ENCODE measurements at regions not wholly inside any gene's neighbourhood (a gene's known extent, or its start where the extent isn't known, plus 50 kb on each side); places are given as distances from the start of the nearest gene placed in this dataset.
A peak's percentile ranks its signal among the peaks of the same experiment; 100 is the strongest.
"Not testable (repeated sequence)": the region's sequence is repeated elsewhere in the genome, so short reads cannot be mapped to it uniquely, and the experiment has no call there.

DNA sequence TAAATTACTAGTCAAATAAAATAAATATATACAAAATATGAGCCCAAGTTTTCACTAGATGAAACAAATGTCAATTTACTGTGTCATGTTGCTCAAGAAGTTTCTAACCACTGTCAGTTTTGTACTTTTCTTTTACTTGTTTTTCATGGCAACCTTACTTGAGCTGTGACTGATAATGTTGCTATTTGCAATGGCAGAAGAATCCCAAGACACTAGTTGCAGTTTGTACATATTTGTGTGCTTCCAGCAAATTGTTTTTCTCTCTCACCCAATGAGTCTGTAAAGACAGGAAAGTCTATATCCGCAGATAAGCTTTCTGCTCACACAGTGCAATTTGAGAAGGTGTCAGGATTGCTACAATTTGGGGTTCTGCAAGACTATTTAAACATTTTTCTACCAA, 338.6 kb upstream of the PCSK5 start:
- no peak for DNase-seq

DNA sequence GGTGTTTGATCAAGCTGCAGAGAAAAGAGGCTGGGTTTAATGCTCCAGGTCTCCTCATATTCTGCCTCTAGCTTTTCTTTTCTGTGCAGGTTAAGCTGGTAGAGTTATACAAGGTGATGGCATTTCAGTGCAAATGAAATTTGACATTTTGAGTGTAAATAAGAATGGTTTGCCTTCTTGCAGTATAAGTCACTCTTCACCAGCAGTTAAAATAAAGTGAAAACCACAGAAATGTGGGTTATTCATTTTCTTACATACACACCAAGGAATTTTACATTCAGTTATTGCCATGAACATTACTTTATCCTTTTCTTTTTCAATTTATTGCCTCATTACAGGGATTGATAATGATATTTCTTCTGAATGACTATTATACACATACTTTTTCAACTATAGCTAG, 337.5 kb upstream of the PCSK5 start:
- DNase-seq, result no peak

- not testable (repeated sequence) for DNase-seq
These were observed 323.7 kb upstream of the PCSK5 start for GRCh38 chr9:75566813-75567212.

- DNase-seq, result no peak
These were observed 319.9 kb upstream of the PCSK5 start for GRCh38 chr9:75570538-75570937.

GRCh38 chr9:75574569-75574968, 315.9 kb upstream of the PCSK5 start:
- DNase-seq, result no peak

- no peak for DNase-seq
These were observed 307.6 kb upstream of the PCSK5 start for GRCh38 chr9:75582870-75583269.

DNA sequence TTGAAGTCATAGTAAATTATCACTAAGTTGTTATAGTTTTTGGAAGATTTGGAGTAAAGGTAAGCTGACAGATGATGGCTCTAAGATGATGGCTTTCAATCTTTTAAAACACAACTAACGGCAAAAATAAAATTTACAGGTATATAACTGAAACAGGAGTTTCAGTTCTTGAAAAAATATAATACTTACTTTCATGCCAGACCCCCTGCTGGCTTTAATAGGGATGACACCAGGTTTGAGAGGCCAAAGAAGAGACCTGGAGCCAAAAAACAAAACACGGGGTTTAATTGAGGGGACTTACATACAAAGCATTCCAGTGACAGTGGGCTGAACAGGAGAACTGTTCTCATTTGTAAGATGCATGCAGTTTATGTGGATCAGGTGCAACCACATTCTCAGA, 301.7 kb upstream of the PCSK5 start:
- DNase-seq, result peak; percentile 3

DNA sequence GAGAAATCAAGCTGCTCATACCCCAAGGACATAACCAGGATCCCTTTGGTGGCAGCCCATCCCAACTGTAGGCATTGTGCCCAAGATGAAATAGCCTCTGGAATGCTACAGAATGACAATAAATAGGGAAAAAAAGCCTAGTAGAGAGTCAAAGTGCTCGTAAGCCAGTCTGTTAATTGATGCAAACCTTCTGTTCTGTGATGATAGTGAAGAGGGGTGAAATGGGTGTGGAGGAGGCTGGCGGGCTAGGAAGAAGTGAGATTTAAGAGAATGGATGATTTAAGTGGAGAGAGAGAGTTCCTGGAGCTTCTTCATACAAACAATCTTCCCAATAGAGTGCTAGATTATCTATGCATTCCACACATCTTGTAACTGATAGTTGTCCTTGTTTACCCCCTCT, 301.0 kb upstream of the PCSK5 start:
- DNase-seq, result no peak

DNA sequence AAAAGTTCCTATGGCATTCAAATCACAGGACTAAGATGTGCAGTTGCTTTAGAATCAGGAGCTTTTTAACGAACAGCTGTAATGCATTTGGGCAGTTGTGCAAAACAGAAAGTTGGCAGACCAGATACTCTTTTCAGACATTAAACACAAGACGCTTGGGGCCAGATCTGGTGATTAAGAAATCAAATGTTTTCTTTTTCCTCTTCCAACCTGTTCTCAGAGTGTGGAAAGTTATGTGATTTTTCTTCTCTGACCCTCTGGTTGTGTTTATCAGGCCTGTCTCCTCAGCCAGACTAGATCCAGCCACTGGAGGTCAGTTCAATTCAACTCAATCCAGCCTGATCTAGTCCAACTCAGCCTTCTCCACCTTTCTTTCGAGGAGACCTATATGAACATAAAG, 298.5 kb upstream of the PCSK5 start:
- no peak for DNase-seq

- no peak for DNase-seq
These were observed 297.9 kb upstream of the PCSK5 start for GRCh38 chr9:75592586-75592985.

- DNase-seq, result no peak
These were observed 296.6 kb upstream of the PCSK5 start for GRCh38 chr9:75593920-75594319.

GRCh38 chr9:75599126-75599525, 291.3 kb upstream of the PCSK5 start:
- DNase-seq, result no peak

DNA sequence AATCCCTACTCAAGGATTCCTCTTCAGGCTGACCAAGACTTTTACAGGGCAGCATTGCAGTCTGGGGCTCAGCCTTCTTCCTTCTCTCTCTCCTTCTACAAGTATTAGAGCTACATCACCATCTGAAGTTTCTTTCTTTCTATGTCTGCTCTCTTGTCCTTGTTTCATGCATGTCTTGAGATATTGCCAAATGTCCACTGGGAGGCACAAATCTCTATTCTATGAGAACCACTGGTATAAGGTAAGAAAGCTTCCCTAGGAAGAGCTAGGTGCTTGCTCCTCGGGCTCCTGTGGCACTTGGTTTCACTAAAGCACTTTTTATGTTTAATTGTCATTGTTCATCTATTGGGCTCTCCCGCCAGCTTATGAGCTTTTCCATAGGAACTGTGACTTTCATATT, 289.2 kb upstream of the PCSK5 start:
- DNase-seq, result peak; percentile 34

- DNase-seq, result no peak
These were observed 288.4 kb upstream of the PCSK5 start for GRCh38 chr9:75602060-75602459.

GRCh38 chr9:75604661-75605060, 285.8 kb upstream of the PCSK5 start:
- DNase-seq, result peak; percentile 10

GRCh38 chr9:75607521-75607920, 283.0 kb upstream of the PCSK5 start:
- peak; percentile 91 for DNase-seq

GRCh38 chr9:75609401-75609800, 281.1 kb upstream of the PCSK5 start:
- DNase-seq, result no peak

GRCh38 chr9:75610246-75610645, 280.2 kb upstream of the PCSK5 start:
- no peak for DNase-seq

DNA sequence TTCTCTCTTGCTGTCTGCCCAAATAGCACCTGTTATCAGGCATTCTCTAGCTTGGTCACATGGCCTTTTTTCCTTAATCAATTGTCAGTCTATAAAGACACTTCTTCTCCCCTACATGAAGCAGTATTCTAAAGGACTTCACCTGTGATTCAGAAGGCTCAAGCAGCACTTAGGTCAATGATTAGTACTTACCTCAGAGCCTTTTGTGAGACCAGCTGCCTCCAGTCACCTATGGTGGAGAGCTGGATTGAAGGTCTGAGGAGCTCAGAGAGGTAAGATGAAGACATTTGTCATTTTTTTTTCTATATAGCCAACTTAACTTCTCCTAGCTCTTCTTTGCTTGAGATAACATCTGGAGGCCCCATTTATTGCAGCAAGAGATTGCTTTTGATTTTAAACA, 278.3 kb upstream of the PCSK5 start:
- no peak for DNase-seq

GRCh38 chr9:75612754-75613153, 277.7 kb upstream of the PCSK5 start:
- DNase-seq, result no peak

- DNase-seq, result no peak
These were observed 275.2 kb upstream of the PCSK5 start for GRCh38 chr9:75615284-75615683.

DNA sequence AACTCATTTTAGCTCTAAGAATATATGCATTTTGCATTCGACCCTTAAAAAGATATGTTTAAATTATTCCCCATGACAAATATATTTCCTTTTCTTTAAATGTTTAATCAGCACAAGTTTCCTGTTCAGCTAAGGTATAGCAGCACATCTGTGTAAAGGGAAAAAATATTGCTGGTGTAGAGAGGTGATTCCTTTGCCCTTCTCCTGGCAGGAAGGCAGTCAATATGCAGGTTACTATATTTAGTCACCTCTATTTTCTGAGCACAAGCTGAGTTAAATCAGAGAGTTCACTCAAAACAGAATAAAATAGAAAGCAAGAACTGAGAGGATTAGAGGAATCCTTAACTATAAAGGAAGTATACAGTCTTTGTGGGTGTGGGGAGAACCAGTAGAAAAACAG, 274.4 kb upstream of the PCSK5 start:
- DNase-seq, result no peak

GRCh38 chr9:75616841-75617566, 273.5 kb upstream of the PCSK5 start:
- no peak for DNase-seq

- DNase-seq, result no peak
These were observed 267.0 kb upstream of the PCSK5 start for GRCh38 chr9:75623462-75623861.

GRCh38 chr9:75624998-75625397, 265.5 kb upstream of the PCSK5 start:
- no peak for DNase-seq

DNA sequence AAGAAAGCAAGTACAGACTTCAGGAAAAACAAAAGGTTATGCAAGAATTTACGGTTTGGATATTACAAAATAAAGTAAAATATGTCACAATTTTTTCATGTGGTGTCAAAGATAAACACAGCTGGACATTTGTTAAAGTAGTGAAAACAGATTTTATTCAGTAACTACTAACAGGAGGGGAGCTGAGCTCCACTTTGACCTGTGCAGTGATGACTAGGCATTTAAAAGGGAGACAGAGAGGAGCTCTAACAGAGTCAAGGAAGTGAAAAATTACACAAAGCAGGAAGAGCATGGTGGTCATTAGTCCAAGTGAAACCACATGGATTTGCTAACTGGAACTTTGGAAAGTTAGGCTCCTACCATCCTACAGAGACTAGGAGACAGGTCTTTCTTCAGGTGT, 263.6 kb upstream of the PCSK5 start:
- DNase-seq, result no peak
